ENCODE measurements at regions not wholly inside any gene's neighbourhood (a gene's known extent, or its start where the extent isn't known, plus 50 kb on each side); places are given as distances from the start of the nearest gene placed in this dataset.

DNA sequence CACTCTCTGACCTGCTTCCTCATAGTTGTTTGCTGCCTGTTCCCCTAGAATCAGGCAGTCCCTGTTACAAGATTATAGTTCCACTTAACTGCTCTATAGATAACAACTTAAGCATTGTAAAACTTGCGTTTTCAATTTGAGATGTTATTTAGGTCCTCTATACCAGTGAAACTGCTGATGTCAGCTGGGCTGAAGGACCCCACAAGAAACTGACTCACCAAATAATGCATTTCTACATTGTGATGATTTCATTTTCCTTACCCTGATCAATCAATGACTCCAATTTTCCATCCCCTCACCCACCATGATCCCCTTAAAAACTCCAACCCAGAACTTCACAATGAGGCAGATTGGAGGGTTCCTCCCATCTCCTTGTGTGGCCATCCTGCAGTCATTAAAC is 280.7 kb downstream of the SLITRK1 start:
- H3K27me3 ChIP-seq (ENCODE audit: control insufficient read depth, insufficient read depth, low read length) = no peaks in the 10 kb centered on the region
- no peak for DNase-seq (ENCODE audit: low read depth)
- no peaks in the 10 kb centered on the region for H3K36me3 ChIP-seq (ENCODE audit: control insufficient read depth, insufficient read depth, low read length)
- TF ChIP-seq, protein P1, sequence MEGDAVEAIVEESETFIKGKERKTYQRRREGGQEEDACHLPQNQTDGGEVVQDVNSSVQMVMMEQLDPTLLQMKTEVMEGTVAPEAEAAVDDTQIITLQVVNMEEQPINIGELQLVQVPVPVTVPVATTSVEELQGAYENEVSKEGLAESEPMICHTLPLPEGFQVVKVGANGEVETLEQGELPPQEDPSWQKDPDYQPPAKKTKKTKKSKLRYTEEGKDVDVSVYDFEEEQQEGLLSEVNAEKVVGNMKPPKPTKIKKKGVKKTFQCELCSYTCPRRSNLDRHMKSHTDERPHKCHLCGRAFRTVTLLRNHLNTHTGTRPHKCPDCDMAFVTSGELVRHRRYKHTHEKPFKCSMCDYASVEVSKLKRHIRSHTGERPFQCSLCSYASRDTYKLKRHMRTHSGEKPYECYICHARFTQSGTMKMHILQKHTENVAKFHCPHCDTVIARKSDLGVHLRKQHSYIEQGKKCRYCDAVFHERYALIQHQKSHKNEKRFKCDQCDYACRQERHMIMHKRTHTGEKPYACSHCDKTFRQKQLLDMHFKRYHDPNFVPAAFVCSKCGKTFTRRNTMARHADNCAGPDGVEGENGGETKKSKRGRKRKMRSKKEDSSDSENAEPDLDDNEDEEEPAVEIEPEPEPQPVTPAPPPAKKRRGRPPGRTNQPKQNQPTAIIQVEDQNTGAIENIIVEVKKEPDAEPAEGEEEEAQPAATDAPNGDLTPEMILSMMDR (IDR thresholded peaks at IDR 0.05; ENCODE audit: insufficient read depth, low read length, poor library complexity, severe bottlenecking) = no peak
- H3K4me3 ChIP-seq (ENCODE audit: low read depth, low read length) = no peak overlapping the region

DNA sequence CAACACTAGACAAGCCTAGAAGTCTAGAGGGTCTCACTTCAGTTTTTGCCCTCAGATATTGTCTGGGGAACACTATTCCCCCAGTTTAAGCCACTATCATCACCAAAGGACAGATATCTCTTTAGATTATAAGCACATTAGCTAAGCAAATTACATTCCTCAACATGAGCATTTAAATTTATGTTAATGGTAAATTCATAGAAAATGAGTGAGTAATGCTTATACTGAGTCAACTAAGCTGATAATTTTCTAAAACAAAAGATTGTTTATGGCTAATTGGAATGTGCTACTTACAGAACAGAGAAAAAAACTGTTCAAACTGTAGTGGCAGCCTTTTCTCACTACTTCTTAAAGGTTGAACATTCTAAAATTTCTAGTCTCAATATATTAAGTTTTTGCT is 290.2 kb downstream of the SLITRK1 start:
- no peak overlapping the region for H3K4me3 ChIP-seq (ENCODE audit: low read depth, low read length)
- no peaks in the 10 kb centered on the region for H3K36me3 ChIP-seq (ENCODE audit: control insufficient read depth, insufficient read depth, low read length)
- DNase-seq (ENCODE audit: low read depth) = no peak
- TF ChIP-seq, protein P1 (IDR thresholded peaks at IDR 0.05; ENCODE audit: insufficient read depth, low read length, poor library complexity, severe bottlenecking) = no peak
- H3K27me3 ChIP-seq (ENCODE audit: control insufficient read depth, insufficient read depth, low read length) = no peaks in the 10 kb centered on the region

DNA sequence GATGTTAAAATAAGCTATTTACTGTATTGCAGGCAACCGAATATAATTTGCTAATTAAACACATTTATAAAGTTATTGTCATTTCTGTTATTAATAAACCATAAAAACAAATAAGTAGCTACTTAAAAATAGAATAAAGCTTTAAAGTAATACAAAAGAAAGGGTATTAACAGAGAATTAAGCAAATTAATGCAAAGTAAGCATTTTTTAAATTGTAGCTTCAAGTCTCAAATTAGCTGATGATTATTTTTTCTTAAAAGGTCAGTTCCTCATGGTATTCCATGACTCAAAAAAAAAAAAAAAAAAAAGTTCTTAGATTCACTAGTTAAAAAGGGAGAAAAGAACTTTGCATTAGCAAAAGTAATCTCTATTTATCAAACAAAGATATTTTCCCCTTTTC is 292.5 kb downstream of the SLITRK1 start:
- Histone ChIP-seq H3K27me3 (ENCODE audit: control insufficient read depth, insufficient read depth, low read length) (no peaks in the 10 kb centered on the region), H3K36me3 (ENCODE audit: control insufficient read depth, insufficient read depth, low read length) (no peaks in the 10 kb centered on the region), H3K4me3 (ENCODE audit: low read depth, low read length) (no peak overlapping the region)
- no peak for DNase-seq (ENCODE audit: low read depth)
- TF ChIP-seq, protein P1 (IDR thresholded peaks at IDR 0.05; ENCODE audit: insufficient read depth, low read length, poor library complexity, severe bottlenecking) = no peak

DNA sequence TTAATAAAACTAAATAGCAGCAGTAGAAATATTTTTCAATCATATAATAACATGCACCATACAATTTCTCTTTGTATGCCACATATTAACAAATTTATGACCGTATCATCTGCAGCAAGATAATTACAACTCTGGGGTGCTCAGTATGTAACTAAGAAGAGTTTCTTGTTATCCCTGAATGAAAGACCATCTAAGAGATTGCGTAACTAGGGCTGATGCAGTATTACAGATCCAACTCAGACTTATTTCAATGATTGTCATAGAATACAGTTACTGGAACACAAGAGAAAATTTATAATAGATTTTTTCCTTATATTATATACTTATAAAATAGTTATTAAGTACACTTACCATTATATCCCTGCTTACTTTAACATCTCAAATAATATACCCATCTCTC is 305.1 kb downstream of the SLITRK1 start:
- Histone ChIP-seq H3K27me3 (ENCODE audit: control insufficient read depth, insufficient read depth, low read length) (no peaks in the 10 kb centered on the region), H3K36me3 (ENCODE audit: control insufficient read depth, insufficient read depth, low read length) (no peaks in the 10 kb centered on the region), H3K4me3 (ENCODE audit: low read depth, low read length) (no peak overlapping the region)
- TF ChIP-seq, protein P1 (IDR thresholded peaks at IDR 0.05; ENCODE audit: insufficient read depth, low read length, poor library complexity, severe bottlenecking) = no peak
- no peak for DNase-seq (ENCODE audit: low read depth)

DNA sequence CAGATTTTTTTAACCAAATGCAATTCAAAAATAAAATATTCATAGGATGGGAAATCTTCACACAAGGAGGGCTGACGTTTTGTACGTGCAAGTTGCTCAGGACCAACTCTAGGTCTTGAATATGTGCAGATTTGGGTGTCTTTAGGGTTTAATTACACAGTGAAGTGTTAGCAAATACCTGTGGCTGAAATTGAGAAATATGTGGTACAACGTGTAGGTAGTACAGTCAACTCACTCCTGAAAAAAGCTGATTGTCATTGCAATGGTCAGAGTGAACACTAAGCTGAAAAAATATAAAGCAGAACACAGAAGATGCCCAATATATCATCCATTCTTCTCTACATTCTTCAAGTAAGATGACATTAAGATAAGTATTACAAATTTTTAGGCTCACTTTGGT is 314.3 kb downstream of the SLITRK1 start:
- H3K36me3 ChIP-seq (ENCODE audit: control insufficient read depth, insufficient read depth, low read length) = no peaks in the 10 kb centered on the region
- no peak for DNase-seq (ENCODE audit: low read depth)
- H3K4me3 ChIP-seq (ENCODE audit: low read depth, low read length) = no peak overlapping the region
- TF ChIP-seq, protein P1 (IDR thresholded peaks at IDR 0.05; ENCODE audit: insufficient read depth, low read length, poor library complexity, severe bottlenecking) = no peak
- H3K27me3 ChIP-seq (ENCODE audit: control insufficient read depth, insufficient read depth, low read length) = no peaks in the 10 kb centered on the region

DNA sequence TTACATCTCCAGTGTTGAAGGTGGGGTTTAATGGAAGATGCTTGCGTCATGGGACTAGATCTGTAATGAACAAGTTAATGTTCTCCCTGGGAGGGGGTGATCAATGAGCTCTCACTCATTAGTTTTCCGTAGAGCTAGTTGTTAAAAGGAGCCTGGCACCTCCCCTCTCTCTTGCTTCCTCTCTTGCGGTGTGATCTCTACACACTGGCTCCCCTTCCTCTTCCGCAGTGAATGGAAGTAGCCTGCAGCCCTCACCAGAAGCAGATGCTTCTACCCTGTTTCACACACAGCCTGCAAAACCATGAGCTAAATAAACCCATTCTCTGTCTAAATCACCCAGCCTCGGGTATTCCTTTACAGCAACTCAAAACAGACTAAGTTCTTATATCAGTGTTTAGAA is 318.8 kb downstream of the SLITRK1 start:
- TF ChIP-seq, protein P1 (IDR thresholded peaks at IDR 0.05; ENCODE audit: insufficient read depth, low read length, poor library complexity, severe bottlenecking) = no peak
- no peaks in the 10 kb centered on the region for H3K36me3 ChIP-seq (ENCODE audit: control insufficient read depth, insufficient read depth, low read length)

More for the DNA sequence above, 318.8 kb downstream of the SLITRK1 start:
- Histone ChIP-seq H3K27me3 (ENCODE audit: control insufficient read depth, insufficient read depth, low read length) (no peaks in the 10 kb centered on the region), H3K4me3 (ENCODE audit: low read depth, low read length) (no peak overlapping the region)
- DNase-seq (ENCODE audit: low read depth) = no peak
